ENCODE measurements at regions not wholly inside any gene's neighbourhood (a gene's known extent, or its start where the extent isn't known, plus 50 kb on each side); places are given as distances from the start of the nearest gene placed in this dataset.

- TF ChIP-seq CTCF (conservative IDR thresholded peaks at IDR 0.05) (no peak), EZH2 (IDR thresholded peaks at IDR 0.05; ENCODE audit: low read depth) (no peak)
These were observed 123.1 kb upstream of the DPH6 start for GRCh38 chr15:35669021-35669420.

All from PC-9 (cell line).